HG02938 (cell line): ENCODE measurements at regions not wholly inside any gene's neighbourhood (a gene's known extent, or its start where the extent isn't known, plus 50 kb on each side); places are given as distances from the start of the nearest gene placed in this dataset.
"Not testable (repeated sequence)": the region's sequence is repeated elsewhere in the genome, so short reads cannot be mapped to it uniquely, and the experiment has no call there.

Experiments used
- ATAC-seq: cut with Tn5 transposase; IDR thresholded peaks from one replicate; pipeline ENCODE4 v1.9.1; 2021; ENCODE audit warnings: mild to moderate bottlenecking, moderate library complexity; ENCODE audit not compliant: unreplicated experiment

GRCh38 chr6:103826209-103826608 is 1033.5 kb downstream of the HACE1 start:
- ATAC-seq = no peak

GRCh38 chr6:103820148-103820547 is 1039.6 kb downstream of the HACE1 start:
- ATAC-seq = no peak

- no peak for ATAC-seq
These were observed 1040.2 kb downstream of the HACE1 start for GRCh38 chr6:103819509-103819908.

- no peak for ATAC-seq
These were observed 1046.7 kb downstream of the HACE1 start for GRCh38 chr6:103812970-103813369.

GRCh38 chr6:103801901-103802479 is 1057.7 kb downstream of the HACE1 start:
- not testable (repeated sequence) for ATAC-seq

GRCh38 chr6:103799971-103800670 is 1059.6 kb downstream of the HACE1 start:
- ATAC-seq = no peak

GRCh38 chr6:103798166-103798565 is 1061.6 kb downstream of the HACE1 start:
- no peak for ATAC-seq

- ATAC-seq = no peak
These were observed 1062.0 kb downstream of the HACE1 start for GRCh38 chr6:103797738-103798137.

- ATAC-seq = no peak
These were observed 1068.3 kb downstream of the HACE1 start for GRCh38 chr6:103791458-103791857.

GRCh38 chr6:103784117-103784516 is 1075.6 kb downstream of the HACE1 start:
- ATAC-seq = no peak

GRCh38 chr6:103783329-103783728 is 1076.4 kb downstream of the HACE1 start:
- ATAC-seq = no peak

GRCh38 chr6:103769431-103769830 is 1090.3 kb downstream of the HACE1 start:
- ATAC-seq = no peak

- ATAC-seq = no peak
These were observed 1109.1 kb downstream of the HACE1 start for GRCh38 chr6:103750603-103751002.

GRCh38 chr6:103734016-103734415 is 1125.7 kb downstream of the HACE1 start:
- ATAC-seq = no peak

GRCh38 chr6:103729658-103730057 is 1130.1 kb downstream of the HACE1 start:
- ATAC-seq = no peak

GRCh38 chr6:103723438-103724322 is 1136.0 kb downstream of the HACE1 start:
- peak; percentile 66 for ATAC-seq

GRCh38 chr6:103722683-103723082 is 1137.0 kb downstream of the HACE1 start:
- no peak for ATAC-seq

- no peak for ATAC-seq
These were observed 1137.8 kb downstream of the HACE1 start for GRCh38 chr6:103721923-103722322.

- ATAC-seq = no peak
These were observed 1139.3 kb downstream of the HACE1 start for GRCh38 chr6:103720393-103720792.

- no peak for ATAC-seq
These were observed 1140.2 kb downstream of the HACE1 start for GRCh38 chr6:103719545-103719944.

GRCh38 chr6:103715269-103715668 is 1144.5 kb downstream of the HACE1 start:
- ATAC-seq = no peak

- not testable (repeated sequence) for ATAC-seq
These were observed 1150.5 kb downstream of the HACE1 start for GRCh38 chr6:103709236-103709635.
